GM23338 (cell line): ENCODE measurements at regions not wholly inside any gene's neighbourhood (a gene's known extent, or its start where the extent isn't known, plus 50 kb on each side); places are given as distances from the start of the nearest gene placed in this dataset.

ENCODE experiments used
- CREB1 ChIP-seq: fragments of 250-450 bp; sonication (Bioruptor Pico); IDR thresholded peaks from 2 replicates; pipeline ENCODE4 v1.5.0; 2020; ENCODE audit warnings: low read depth, mild to moderate bottlenecking, moderate library complexity
- CTCF ChIP-seq, 2 experiments: fragments of 200-600 bp in 1 of 2; sonication (generic) in 1 of 2; conservative IDR thresholded peaks; 2 replicates each; pipeline versions ENCODE4 v1.5.1 to v1.6.1; 2016 to 2017; ENCODE audit warnings: antibody characterized with exemption in 2 of 2, low read depth in 2 of 2, mild to moderate bottlenecking in 2 of 2, moderate library complexity in 1 of 2
- ETS1 ChIP-seq: IDR thresholded peaks from 2 replicates; pipeline ENCODE4 v1.6.1; 2016; ENCODE audit warnings: antibody characterized with exemption
- EZH2 ChIP-seq: fragments of 200-600 bp; sonication (generic); IDR thresholded peaks from one replicate; pipeline ENCODE4 v1.8.0; 2017; ENCODE audit warnings: antibody characterized with exemption, mild to moderate bottlenecking, low read depth; ENCODE audit not compliant: unreplicated experiment
- EZH2phosphoT487 ChIP-seq: fragments of 200-600 bp; sonication (generic); IDR thresholded peaks from one replicate; pipeline ENCODE4 v1.8.1; 2018; ENCODE audit warnings: antibody characterized with exemption; ENCODE audit not compliant: unreplicated experiment
- JUNB ChIP-seq: IDR thresholded peaks from one replicate; pipeline ENCODE4 v1.6.1; 2016; ENCODE audit warnings: antibody characterized with exemption; ENCODE audit not compliant: unreplicated experiment
- NANOG ChIP-seq: IDR thresholded peaks from 2 replicates; pipeline ENCODE4 v1.6.1; 2016; ENCODE audit warnings: antibody characterized with exemption, borderline replicate concordance
- POLR2AphosphoS5 ChIP-seq: IDR thresholded peaks from 2 replicates; pipeline ENCODE4 v1.6.1; 2016; ENCODE audit warnings: antibody characterized with exemption, low read depth
- REST ChIP-seq: IDR thresholded peaks from one replicate; pipeline ENCODE4 v1.6.1; 2018; ENCODE audit warnings: antibody characterized with exemption; ENCODE audit not compliant: unreplicated experiment
- STAT1 ChIP-seq: IDR thresholded peaks from one replicate; pipeline ENCODE4 v1.6.1; 2016; ENCODE audit warnings: antibody characterized with exemption; ENCODE audit not compliant: unreplicated experiment
- ZNF114 ChIP-seq: fragments of 250-450 bp; sonication (Bioruptor Pico); IDR thresholded peaks from 2 replicates; pipeline ENCODE4 v1.5.0; 2020; ENCODE audit warnings: mild to moderate bottlenecking, moderate library complexity
- ZNF331 ChIP-seq: fragments of 250-450 bp; sonication (Bioruptor Pico); IDR thresholded peaks from 2 replicates; pipeline ENCODE4 v1.5.0; 2020; ENCODE audit warnings: low read depth, mild to moderate bottlenecking, moderate library complexity
- ZNF462 ChIP-seq: fragments of 250-450 bp; sonication (Bioruptor Pico); IDR thresholded peaks from 2 replicates; pipeline ENCODE4 v1.5.0; 2020; ENCODE audit warnings: mild to moderate bottlenecking, moderate library complexity

- no peak for TF ChIP-seq CTCF (conservative IDR thresholded peaks at IDR 0.05; ENCODE audit: low read depth in 2 of 2)
- no peak for TF ChIP-seq JUNB
- no peak for TF ChIP-seq POLR2AphosphoS5
- no peak for TF ChIP-seq EZH2
- no peak for TF ChIP-seq EZH2phosphoT487
- no peak for TF ChIP-seq ETS1
- no peak for TF ChIP-seq REST
- no peak for TF ChIP-seq CREB1 (CRISPR knock-in tag)
- TF ChIP-seq ZNF331 (CRISPR knock-in tag): no peak
- no peak for TF ChIP-seq NANOG
- no peak for TF ChIP-seq ZNF114
- TF ChIP-seq STAT1: no peak
- no peak for TF ChIP-seq ZNF462 (CRISPR knock-in tag)
Measured at GRCh38 chr4:131989576-131989975, 1159.5 kb upstream of the PCDH10 start.
